Endothelial cell of umbilical vein (primary cell): ENCODE measurements at regions not wholly inside any gene's neighbourhood (a gene's known extent, or its start where the extent isn't known, plus 50 kb on each side); places are given as distances from the start of the nearest gene placed in this dataset.

Experiments used
- BruUV-seq: library from RNA; stranded (reverse); fragments of 400-500 nt; replicated peaks from 2 replicates; lab custom pipeline; 2021; lab: Mats Ljungman, UMichigan
- CTCF ChIA-PET: fragments of 300-600, 350-600 bp; sonication (Branson Sonifier 250); formaldehyde crosslinking; loops from one replicate; lab custom pipeline; 2021; ENCODE audit warnings: antibody characterized with exemption, inconsistent platforms; lab: Charles Lee
- POLR2A ChIA-PET: fragments of 300-600, 350-600 bp; sonication (Branson Sonifier 250); formaldehyde crosslinking; loops from one replicate; lab custom pipeline; 2021; ENCODE audit warnings: antibody characterized with exemption, inconsistent platforms; lab: Charles Lee
- DNase-seq: peaks from one replicate; pipeline ENCODE4 v3.0.0-alpha.2; 2011; ENCODE audit warnings: low read depth, low spot score
- FAIRE-seq: peaks from 2 replicates; lab custom pipeline; 2011; peaks lifted over from hg19 to GRCh38; lab: Jason Lieb, UNC
- H2AFZ ChIP-seq: 2 replicates; pipeline ENCODE4 v1.6.0; 2012; ENCODE audit warnings: low read depth, low read length, control low read depth, inconsistent platforms
- H3K27ac ChIP-seq: 2 replicates; pipeline ENCODE4 v1.5.1; 2011; ENCODE audit warnings: low read depth, mild to moderate bottlenecking, control low read depth, low read length, moderate library complexity; ENCODE audit not compliant: insufficient read depth
- H3K27me3 ChIP-seq, 2 experiments: 2 replicates each; pipeline versions ENCODE4 v1.6.0 to v1.6.1; 2011; ENCODE audit warnings: low read length in 2 of 2, mixed read lengths in 1 of 2; ENCODE audit not compliant: control insufficient read depth in 2 of 2, insufficient read depth in 2 of 2
- H3K36me3 ChIP-seq, 2 experiments: 2 replicates in 1 of 2; 3 replicates in 1 of 2; pipeline ENCODE4 v1.5.1; 2011; ENCODE audit warnings: low read length in 2 of 2, mild to moderate bottlenecking in 1 of 2, moderate library complexity in 1 of 2; ENCODE audit not compliant: control insufficient read depth in 2 of 2, insufficient read depth in 2 of 2; ENCODE audit errors: extremely low read depth in 1 of 2
- H3K4me1 ChIP-seq: 3 replicates; pipeline ENCODE4 v1.5.1; 2011; ENCODE audit warnings: mild to moderate bottlenecking, low read length; ENCODE audit not compliant: control insufficient read depth, insufficient read depth; ENCODE audit errors: extremely low read depth
- H3K4me2 ChIP-seq: 2 replicates; pipeline ENCODE4 v1.6.1; 2011; ENCODE audit warnings: low read length, control low read depth, mixed read lengths; ENCODE audit not compliant: insufficient read depth
- H3K4me3 ChIP-seq, 3 experiments: fragments of 200-600 bp in 1 of 3; sonication (generic), shearing (Covaris generic) in 1 of 3; replicated peaks in 1 of 3; 2 replicates each; pipeline ENCODE4 v1.5.1; 2011 to 2016; ENCODE audit warnings: control low read depth in 3 of 3, low read length in 3 of 3, mild to moderate bottlenecking in 2 of 3, inconsistent platforms in 1 of 3, low read depth in 1 of 3, moderate library complexity in 1 of 3; ENCODE audit not compliant: insufficient read depth in 1 of 3
- H3K79me2 ChIP-seq: 2 replicates; pipeline ENCODE4 v1.6.0; 2012; ENCODE audit warnings: low read length, inconsistent platforms; ENCODE audit not compliant: control insufficient read depth, insufficient read depth
- H3K9ac ChIP-seq: replicated peaks from 2 replicates; pipeline ENCODE3; 2011; ENCODE audit warnings: low read length, control low read depth; ENCODE audit not compliant: insufficient read depth; ENCODE audit errors: extremely low read depth
- H3K9me1 ChIP-seq: replicated peaks from 3 replicates; pipeline ENCODE4 v1.6.0; 2011; ENCODE audit warnings: mild to moderate bottlenecking, low read length; ENCODE audit not compliant: control insufficient read depth, insufficient read depth; ENCODE audit errors: extremely low read depth
- H3K9me3 ChIP-seq: replicated peaks from 2 replicates; pipeline ENCODE4 v1.5.1; 2012; ENCODE audit warnings: low read length, inconsistent platforms; ENCODE audit not compliant: control insufficient read depth, insufficient read depth
- H4K20me1 ChIP-seq: replicated peaks from 2 replicates; pipeline ENCODE3; 2011; ENCODE audit warnings: mild to moderate bottlenecking, low read length; ENCODE audit not compliant: control insufficient read depth, insufficient read depth; ENCODE audit errors: extremely low read depth
- EZH2 ChIP-seq: IDR thresholded peaks from 2 replicates; pipeline ENCODE4 v1.6.1; 2012; ENCODE audit warnings: borderline replicate concordance, low read depth, mild to moderate bottlenecking, moderate library complexity, low read length, inconsistent platforms; ENCODE audit not compliant: severe bottlenecking
- FOS ChIP-seq: IDR thresholded peaks from 2 replicates; pipeline ENCODE4 v1.6.1; 2011; ENCODE audit warnings: mild to moderate bottlenecking, low read length, moderate library complexity, borderline replicate concordance; ENCODE audit not compliant: insufficient read depth
- GATA2 ChIP-seq: IDR thresholded peaks from 2 replicates; pipeline ENCODE4 v1.7.0; 2011; ENCODE audit warnings: low read depth, mild to moderate bottlenecking, moderate library complexity, mixed read lengths, low read length; ENCODE audit not compliant: insufficient read length, insufficient read depth
- JUN ChIP-seq: IDR thresholded peaks from 2 replicates; pipeline ENCODE4 v1.6.1; 2011; ENCODE audit warnings: borderline replicate concordance, low read depth; ENCODE audit not compliant: insufficient read length, insufficient read depth
- MYC ChIP-seq: IDR thresholded peaks from one replicate; pipeline ENCODE4 v1.6.1; 2011; ENCODE audit warnings: mild to moderate bottlenecking, low read depth, low read length
- POLR2A ChIP-seq: IDR thresholded peaks from 2 replicates; pipeline ENCODE4 v1.6.1; 2012; ENCODE audit warnings: low read depth, mild to moderate bottlenecking, control low read depth, low read length
- POLR2AphosphoS5 ChIP-seq: IDR thresholded peaks from 2 replicates; pipeline ENCODE4 v1.6.1; 2012; ENCODE audit warnings: low read depth, mild to moderate bottlenecking, control low read depth, low read length, moderate library complexity; ENCODE audit not compliant: insufficient read depth
- dilution Hi-C: fragments of 300-500 bp; cut with MboI; formaldehyde crosslinking; loops from one replicate; pipeline ENCODE4 v1.15.0; 2019; ENCODE audit warnings: low sequenced_read_pairs; ENCODE audit not compliant: extremely low pct_ligation_motif_present
- intact Hi-C: fragments of 100-400 bp; cut with micrococcal nuclease; formaldehyde crosslinking; loops from one replicate; pipeline ENCODE4 v1.10.0; 2022
- TF ChIP-seq, protein P1 (sequence below): IDR thresholded peaks from 2 replicates; pipeline ENCODE4 v1.6.1; 2011; ENCODE audit not compliant: insufficient read depth, insufficient read length
- TF ChIP-seq, protein P2 (sequence below), 2 donors: IDR thresholded peaks; 1 replicate in 1 of 2; 2 replicates in 1 of 2; pipeline ENCODE4 v1.5.1; 2011; ENCODE audit warnings: low read length in 2 of 2, mild to moderate bottlenecking in 2 of 2, moderate library complexity in 2 of 2, control low read depth in 1 of 2, inconsistent platforms in 1 of 2, low read depth in 1 of 2; ENCODE audit not compliant: insufficient read depth in 1 of 2; ENCODE audit errors: extremely low read depth in 1 of 2

DNA sequence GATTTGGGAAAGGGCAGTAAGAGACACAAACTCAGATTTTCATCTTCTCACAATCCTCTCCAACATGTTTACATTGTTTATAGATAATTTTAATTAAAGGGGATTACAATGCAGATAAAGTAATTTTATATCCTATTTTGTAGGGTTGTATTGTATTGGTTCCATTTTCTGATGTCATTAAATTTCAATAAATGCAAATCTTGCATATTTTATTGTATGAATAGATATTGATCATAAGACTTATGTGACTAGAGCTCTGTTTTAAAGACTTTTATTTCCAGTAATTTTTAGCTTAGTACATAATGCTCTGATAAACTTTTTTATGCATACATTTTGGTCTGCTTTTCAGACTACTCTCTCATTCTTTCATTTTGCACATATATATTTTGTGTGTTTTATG, 819.6 kb downstream of the TSN start:
- intact Hi-C loops (no loop called here), dilution Hi-C loops (no loop called here)
- H3K79me2 ChIP-seq: no peaks in the 10 kb centered on the region
- H3K9me1 ChIP-seq: no peaks in the 10 kb centered on the region
- H3K9me3 ChIP-seq: peaks cover 3% of the 10 kb centered on the region
- TF ChIP-seq FOS (no peak), EZH2 (no peak), POLR2AphosphoS5 (no peak), JUN (no peak), MYC (no peak), POLR2A (no peak), GATA2 (no peak)
- TF ChIP-seq, protein P1, sequence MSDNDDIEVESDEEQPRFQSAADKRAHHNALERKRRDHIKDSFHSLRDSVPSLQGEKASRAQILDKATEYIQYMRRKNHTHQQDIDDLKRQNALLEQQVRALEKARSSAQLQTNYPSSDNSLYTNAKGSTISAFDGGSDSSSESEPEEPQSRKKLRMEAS: no peak
- TF ChIP-seq, protein P2, sequence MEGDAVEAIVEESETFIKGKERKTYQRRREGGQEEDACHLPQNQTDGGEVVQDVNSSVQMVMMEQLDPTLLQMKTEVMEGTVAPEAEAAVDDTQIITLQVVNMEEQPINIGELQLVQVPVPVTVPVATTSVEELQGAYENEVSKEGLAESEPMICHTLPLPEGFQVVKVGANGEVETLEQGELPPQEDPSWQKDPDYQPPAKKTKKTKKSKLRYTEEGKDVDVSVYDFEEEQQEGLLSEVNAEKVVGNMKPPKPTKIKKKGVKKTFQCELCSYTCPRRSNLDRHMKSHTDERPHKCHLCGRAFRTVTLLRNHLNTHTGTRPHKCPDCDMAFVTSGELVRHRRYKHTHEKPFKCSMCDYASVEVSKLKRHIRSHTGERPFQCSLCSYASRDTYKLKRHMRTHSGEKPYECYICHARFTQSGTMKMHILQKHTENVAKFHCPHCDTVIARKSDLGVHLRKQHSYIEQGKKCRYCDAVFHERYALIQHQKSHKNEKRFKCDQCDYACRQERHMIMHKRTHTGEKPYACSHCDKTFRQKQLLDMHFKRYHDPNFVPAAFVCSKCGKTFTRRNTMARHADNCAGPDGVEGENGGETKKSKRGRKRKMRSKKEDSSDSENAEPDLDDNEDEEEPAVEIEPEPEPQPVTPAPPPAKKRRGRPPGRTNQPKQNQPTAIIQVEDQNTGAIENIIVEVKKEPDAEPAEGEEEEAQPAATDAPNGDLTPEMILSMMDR (IDR thresholded peaks at IDR 0.05; ENCODE audit: extremely low read depth in 1 of 2, insufficient read depth in 1 of 2, low read depth in 1 of 2, low read length in 2 of 2): no peak
- H3K36me3 ChIP-seq: no peaks in the 10 kb centered on the region
- no peak overlapping the region for H2AFZ ChIP-seq
- no peak for FAIRE-seq
- DNase-seq: no peak
- H3K4me3 ChIP-seq: no peak overlapping the region
- H3K4me2 ChIP-seq: no peak overlapping the region
- no peak overlapping the region for H3K9ac ChIP-seq
- CTCF ChIA-PET: no interaction called here
- POLR2A ChIA-PET: no interaction called here
- H3K27ac ChIP-seq: no peak overlapping the region
- no peaks in the 10 kb centered on the region for H3K4me1 ChIP-seq
- BruUV-seq: no TSS peak
- H4K20me1 ChIP-seq: no peaks in the 10 kb centered on the region
- no peaks in the 10 kb centered on the region for H3K27me3 ChIP-seq
